Vagina (tissue), 2 donors: ENCODE measurements at regions not wholly inside any gene's neighbourhood (a gene's known extent, or its start where the extent isn't known, plus 50 kb on each side); places are given as distances from the start of the nearest gene placed in this dataset.

ENCODE experiments used
- CTCF ChIP-seq, 3 experiments: fragments of 450-650 bp in 2 of 3; fragments of 200-600 bp in 1 of 3; sonication (generic) in 1 of 3; IDR thresholded peaks; one replicate each; pipeline ENCODE4 v1.5.1; 2017 to 2019; ENCODE audit warnings: antibody characterized with exemption in 3 of 3, mild to moderate bottlenecking in 2 of 3, moderate library complexity in 2 of 3
- POLR2A ChIP-seq, 2 donors: fragments of 450-650 bp; IDR thresholded peaks; one replicate each; pipeline ENCODE4 v1.6.1; 2017; ENCODE audit warnings: antibody characterized with exemption in 2 of 2, mild to moderate bottlenecking in 2 of 2, moderate library complexity in 2 of 2

GRCh38 chr5:166602271-166602670 lies 1689.2 kb upstream of the WWC1 start:
- TF ChIP-seq POLR2A (IDR thresholded peaks at IDR 0.05) (no peak), CTCF (IDR thresholded peaks at IDR 0.05) (no peak)
